ENCODE measurements at regions not wholly inside any gene's neighbourhood (a gene's known extent, or its start where the extent isn't known, plus 50 kb on each side); places are given as distances from the start of the nearest gene placed in this dataset.

DNA sequence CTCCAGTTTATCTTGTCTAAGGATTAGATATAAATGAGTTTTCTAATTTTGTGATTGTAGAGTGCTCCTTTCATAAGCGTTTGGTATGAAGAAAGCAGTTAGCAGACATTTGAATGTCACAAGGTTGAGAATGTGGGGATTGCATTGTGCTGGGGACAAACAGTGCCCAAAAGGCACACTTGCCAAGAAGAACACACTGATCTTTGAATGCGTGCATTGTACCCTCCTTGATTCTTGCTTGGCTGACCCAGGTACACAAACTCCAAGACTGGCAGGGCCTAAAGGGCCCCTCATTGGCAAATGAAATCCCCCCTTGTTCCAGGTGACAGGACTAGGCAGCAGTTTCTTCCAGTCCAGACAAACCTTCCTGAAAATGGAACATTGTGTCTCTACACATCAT is 96.9 kb upstream of the LIFR start:
- TF ChIP-seq, protein P1, sequence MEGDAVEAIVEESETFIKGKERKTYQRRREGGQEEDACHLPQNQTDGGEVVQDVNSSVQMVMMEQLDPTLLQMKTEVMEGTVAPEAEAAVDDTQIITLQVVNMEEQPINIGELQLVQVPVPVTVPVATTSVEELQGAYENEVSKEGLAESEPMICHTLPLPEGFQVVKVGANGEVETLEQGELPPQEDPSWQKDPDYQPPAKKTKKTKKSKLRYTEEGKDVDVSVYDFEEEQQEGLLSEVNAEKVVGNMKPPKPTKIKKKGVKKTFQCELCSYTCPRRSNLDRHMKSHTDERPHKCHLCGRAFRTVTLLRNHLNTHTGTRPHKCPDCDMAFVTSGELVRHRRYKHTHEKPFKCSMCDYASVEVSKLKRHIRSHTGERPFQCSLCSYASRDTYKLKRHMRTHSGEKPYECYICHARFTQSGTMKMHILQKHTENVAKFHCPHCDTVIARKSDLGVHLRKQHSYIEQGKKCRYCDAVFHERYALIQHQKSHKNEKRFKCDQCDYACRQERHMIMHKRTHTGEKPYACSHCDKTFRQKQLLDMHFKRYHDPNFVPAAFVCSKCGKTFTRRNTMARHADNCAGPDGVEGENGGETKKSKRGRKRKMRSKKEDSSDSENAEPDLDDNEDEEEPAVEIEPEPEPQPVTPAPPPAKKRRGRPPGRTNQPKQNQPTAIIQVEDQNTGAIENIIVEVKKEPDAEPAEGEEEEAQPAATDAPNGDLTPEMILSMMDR (IDR thresholded peaks at IDR 0.05; ENCODE audit: borderline replicate concordance, control extremely low read depth, extremely low read depth, insufficient read depth, missing control alignments), result no peak
- no peak for DNase-seq (ENCODE audit: low spot score)

DNA sequence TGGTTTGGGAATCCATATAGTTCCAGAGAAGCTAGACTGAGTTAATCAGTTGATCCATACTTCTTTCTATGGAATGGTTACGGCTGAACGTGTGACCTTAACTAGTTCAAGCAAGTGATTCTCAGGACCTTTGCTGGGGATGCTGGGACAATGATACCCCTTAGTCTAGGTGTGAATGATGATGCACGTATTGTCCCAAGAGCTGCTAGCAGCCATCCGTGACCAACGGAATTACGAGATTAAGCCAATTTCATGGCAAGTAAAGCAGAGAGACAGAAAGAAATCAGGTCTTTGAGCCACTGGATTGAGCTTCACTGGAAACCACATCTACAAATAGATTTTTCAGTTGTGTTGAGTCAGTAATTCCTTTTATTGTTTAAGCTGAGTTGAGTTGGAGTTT is 99.2 kb upstream of the LIFR start:
- no peak for DNase-seq (ENCODE audit: low spot score)
- in situ Hi-C loops (cut with MboI; ENCODE audit: low sequenced_read_pairs, unreplicated experiment), result loop anchor here (25.0 kb wide), 1 partner anchor 218 kb away; no protein-coding TSS in a partner anchor
- TF ChIP-seq, protein P1 (IDR thresholded peaks at IDR 0.05; ENCODE audit: borderline replicate concordance, control extremely low read depth, extremely low read depth, insufficient read depth, missing control alignments), result no peak

More for the DNA sequence above, 96.9 kb upstream of the LIFR start:
- in situ Hi-C loops (cut with MboI; ENCODE audit: low sequenced_read_pairs, unreplicated experiment), result loop anchor here (25.0 kb wide), 1 partner anchor 216 kb away; no protein-coding TSS in a partner anchor

DNA sequence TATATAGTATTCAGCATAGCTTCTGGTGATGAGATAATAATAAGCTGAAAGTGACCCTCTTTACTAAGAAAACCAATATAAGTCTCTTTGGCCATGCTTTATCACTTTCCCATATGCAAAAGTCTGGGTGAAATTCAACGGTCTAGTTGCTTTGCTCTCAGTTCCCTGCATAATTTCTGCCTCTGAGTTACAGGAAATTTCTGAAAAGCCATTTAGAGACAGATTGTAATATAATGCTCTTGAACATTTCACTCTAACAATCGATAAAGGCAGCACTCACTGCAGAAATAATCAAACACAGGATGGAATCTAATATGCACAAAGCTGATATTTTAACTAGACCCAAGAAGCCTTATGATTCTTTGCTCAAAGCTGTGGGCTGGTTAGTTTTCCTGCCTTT is 100.1 kb upstream of the LIFR start:
- in situ Hi-C loops (cut with MboI; ENCODE audit: low sequenced_read_pairs, unreplicated experiment), result loop anchor here (25.0 kb wide), 1 partner anchor 219 kb away; no protein-coding TSS in a partner anchor
- no peak for DNase-seq (ENCODE audit: low spot score)
- TF ChIP-seq, protein P1 (IDR thresholded peaks at IDR 0.05; ENCODE audit: borderline replicate concordance, control extremely low read depth, extremely low read depth, insufficient read depth, missing control alignments), result no peak

DNA sequence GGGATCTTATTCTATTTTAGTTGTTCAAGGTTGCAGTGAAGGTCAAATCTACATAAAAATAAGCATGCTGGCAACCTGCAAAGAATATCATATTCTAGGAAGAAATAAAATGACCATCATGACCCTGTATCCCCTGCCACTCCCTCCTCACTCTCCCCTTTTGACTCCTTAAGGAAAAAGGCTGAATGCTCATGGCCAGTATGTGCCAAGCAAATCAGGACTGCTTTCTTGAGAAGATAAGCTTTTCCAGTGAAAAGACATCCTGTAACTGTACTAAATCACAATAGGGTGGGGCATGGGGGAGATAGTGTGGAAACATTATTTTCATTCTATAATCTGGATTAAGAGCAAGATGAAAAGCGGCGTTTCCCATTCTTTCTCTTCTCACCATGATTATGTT is 100.6 kb upstream of the LIFR start:
- no peak for DNase-seq (ENCODE audit: low spot score)
- TF ChIP-seq, protein P1 (IDR thresholded peaks at IDR 0.05; ENCODE audit: borderline replicate concordance, control extremely low read depth, extremely low read depth, insufficient read depth, missing control alignments), result no peak
- in situ Hi-C loops (cut with MboI; ENCODE audit: low sequenced_read_pairs, unreplicated experiment), result loop anchor here (25.0 kb wide), 1 partner anchor 220 kb away; no protein-coding TSS in a partner anchor

DNA sequence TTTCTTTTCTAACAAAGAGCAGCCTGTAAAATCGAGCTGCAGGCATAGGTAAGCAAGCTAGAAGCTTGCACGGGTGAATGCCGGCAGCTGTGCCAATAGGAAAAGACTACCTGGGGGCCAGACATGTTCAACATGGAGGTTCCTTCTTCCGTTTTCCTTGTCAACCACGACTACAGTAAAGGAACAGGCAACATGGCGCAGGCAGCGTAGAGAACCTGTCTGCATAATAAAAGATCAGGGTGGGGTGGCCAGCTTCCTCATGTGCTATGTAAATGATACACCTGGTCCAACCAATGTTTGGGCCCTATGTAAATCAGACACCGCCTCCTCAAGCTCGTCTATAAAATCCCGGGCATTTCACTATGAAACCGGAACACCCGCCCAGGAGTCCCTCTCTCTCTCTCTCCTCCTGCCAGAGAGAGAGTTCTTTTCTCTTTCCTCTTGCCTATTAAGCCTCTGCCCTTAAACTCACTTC is 103.8 kb upstream of the LIFR start:
- TF ChIP-seq, protein P1 (IDR thresholded peaks at IDR 0.05; ENCODE audit: borderline replicate concordance, control extremely low read depth, extremely low read depth, insufficient read depth, missing control alignments), result no peak
- DNase-seq (ENCODE audit: low spot score), result no peak
- in situ Hi-C loops (cut with MboI; ENCODE audit: low sequenced_read_pairs, unreplicated experiment), result loop anchor here (25.0 kb wide), 1 partner anchor 223 kb away; no protein-coding TSS in a partner anchor

DNA sequence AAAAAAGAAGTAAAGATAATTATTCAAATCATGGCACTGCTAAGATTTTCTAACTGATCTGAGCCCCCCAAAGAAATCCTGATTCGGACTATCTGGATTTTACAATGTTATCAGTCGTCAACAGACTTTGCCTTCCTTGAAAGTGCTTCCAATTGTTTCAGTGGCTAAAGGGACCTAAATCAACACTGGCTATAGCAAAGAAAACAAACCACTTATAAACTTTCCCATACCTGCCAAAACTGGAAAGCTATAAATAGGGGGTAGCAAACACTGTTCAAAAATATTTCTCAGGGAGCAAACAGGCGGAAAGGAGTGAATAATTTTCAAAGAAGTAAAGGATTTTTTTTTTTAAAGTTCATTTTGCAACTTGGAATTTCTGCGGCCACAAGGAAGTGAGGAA is 105.6 kb upstream of the LIFR start:
- no peak for DNase-seq (ENCODE audit: low spot score)
- TF ChIP-seq, protein P1 (IDR thresholded peaks at IDR 0.05; ENCODE audit: borderline replicate concordance, control extremely low read depth, extremely low read depth, insufficient read depth, missing control alignments), result no peak
- in situ Hi-C loops (cut with MboI; ENCODE audit: low sequenced_read_pairs, unreplicated experiment), result loop anchor here (25.0 kb wide), 1 partner anchor 225 kb away; no protein-coding TSS in a partner anchor
